Panc1 (cell line): ENCODE measurements at regions not wholly inside any gene's neighbourhood (a gene's known extent, or its start where the extent isn't known, plus 50 kb on each side); places are given as distances from the start of the nearest gene placed in this dataset.

Experiments
- ATAC-seq: fragments of 200-7000 bp; cut with Tn5 transposase; 2 replicates; pipeline ENCODE4 v1.9.1; 2020; ENCODE audit warnings: mild to moderate bottlenecking, moderate library complexity
- BruUV-seq: library from RNA; stranded (reverse); fragments of 400-500 nt; replicated peaks from 2 replicates; lab custom pipeline; 2021; lab: Mats Ljungman, UMichigan
- CTCF ChIA-PET: fragments of 300-600 bp; sonication (Branson Sonifier 250); formaldehyde crosslinking; loops from one replicate; lab custom pipeline; 2022; ENCODE audit warnings: antibody characterized with exemption; lab: Charles Lee
- POLR2A ChIA-PET: fragments of 300-600 bp; sonication (Branson Sonifier 250); formaldehyde crosslinking; loops from one replicate; lab custom pipeline; 2022; ENCODE audit warnings: antibody characterized with exemption; lab: Charles Lee
- DNase-seq: peaks from one replicate; pipeline ENCODE4 v3.0.0-alpha.2; 2010; ENCODE audit warnings: low read depth, low spot score
- H3K27ac ChIP-seq: 2 replicates; pipeline ENCODE4 v1.5.1; 2011; ENCODE audit warnings: mild to moderate bottlenecking, low read length, inconsistent platforms
- H3K27me3 ChIP-seq: fragments of 200-500 bp; sonication (Bioruptor generic); 2 replicates; pipeline ENCODE4 v1.6.0; 2014; ENCODE audit warnings: low read length, inconsistent platforms; ENCODE audit not compliant: control insufficient read depth, insufficient read depth
- H3K36me3 ChIP-seq: fragments of 200-500 bp; sonication (Bioruptor generic); 2 replicates; pipeline ENCODE4 v1.5.1; 2014; ENCODE audit warnings: inconsistent platforms, mild to moderate bottlenecking, low read length, moderate library complexity; ENCODE audit not compliant: control insufficient read depth, insufficient read depth
- H3K4me1 ChIP-seq: 2 replicates; pipeline ENCODE4 v1.5.1; 2011; ENCODE audit warnings: inconsistent platforms, mild to moderate bottlenecking, low read length, moderate library complexity; ENCODE audit not compliant: control insufficient read depth, insufficient read depth
- H3K4me3 ChIP-seq, 2 experiments: 2 replicates each; pipeline ENCODE4 v1.5.1; 2011 to 2012; ENCODE audit warnings: low read depth in 2 of 2, low read length in 2 of 2, mild to moderate bottlenecking in 2 of 2, inconsistent platforms in 1 of 2, moderate library complexity in 1 of 2
- H3K9me3 ChIP-seq: fragments of 200-500 bp; sonication (Bioruptor generic); 2 replicates; pipeline ENCODE4 v1.5.1; 2014; ENCODE audit warnings: low read depth, mild to moderate bottlenecking, inconsistent platforms, low read length, moderate library complexity; ENCODE audit not compliant: control insufficient read depth, insufficient read depth
- CTCF ChIP-seq: fragments of 450-650 bp; IDR thresholded peaks from 2 replicates; pipeline ENCODE4 v1.5.1; 2017; ENCODE audit warnings: mild to moderate bottlenecking
- POLR2AphosphoS5 ChIP-seq: IDR thresholded peaks from 2 replicates; pipeline ENCODE4 v1.6.1; 2012; ENCODE audit warnings: mild to moderate bottlenecking, low read depth, low read length, moderate library complexity
- REST ChIP-seq, 2 experiments: IDR thresholded peaks; 2 replicates each; pipeline ENCODE4 v1.6.1; 2011 to 2012; ENCODE audit warnings: low read depth in 2 of 2, control low read depth in 1 of 2, low read length in 1 of 2, mild to moderate bottlenecking in 1 of 2, moderate library complexity in 1 of 2; ENCODE audit not compliant: insufficient read depth in 1 of 2
- SIN3A ChIP-seq: IDR thresholded peaks from 2 replicates; pipeline ENCODE4 v1.6.1; 2012; ENCODE audit warnings: low read depth, mild to moderate bottlenecking, low read length, moderate library complexity, borderline replicate concordance; ENCODE audit not compliant: insufficient read depth
- TCF7L2 ChIP-seq: IDR thresholded peaks from 2 replicates; pipeline ENCODE4 v1.6.1; 2011; ENCODE audit warnings: mild to moderate bottlenecking, low read depth, low read length, inconsistent platforms
- in situ Hi-C: cut with HindIII; loops from 2 replicates; pipeline ENCODE4 v1.10.0; 2016; ENCODE audit warnings: low sequenced_read_pairs, low pct_unique_long_range_greater_than_20kb
- intact Hi-C: fragments of 100-400 bp; cut with micrococcal nuclease; formaldehyde crosslinking; loops from one replicate; pipeline ENCODE4 v1.10.0; 2022; ENCODE audit not compliant: unreplicated experiment

GRCh38 chr1:5725855-5726585 lies 266.2 kb downstream of the NPHP4 start:
- TF ChIP-seq REST (IDR thresholded peaks at IDR 0.05; ENCODE audit: insufficient read depth in 1 of 2, low read depth in 2 of 2, low read length in 1 of 2), result no peak
- TF ChIP-seq TCF7L2, result no peak
- no peak for TF ChIP-seq POLR2AphosphoS5
- no peak for TF ChIP-seq CTCF
- no peak for TF ChIP-seq SIN3A
- no peak overlapping the region for H3K27ac ChIP-seq
- ATAC-seq (no peak), DNase-seq (no peak)
- POLR2A ChIA-PET, result no interaction called here
- no peaks in the 10 kb centered on the region for H3K36me3 ChIP-seq
- CTCF ChIA-PET, result no interaction called here
- no peaks in the 10 kb centered on the region for H3K4me1 ChIP-seq
- BruUV-seq, result no TSS peak
- H3K4me3 ChIP-seq, result no peak overlapping the region
- H3K27me3 ChIP-seq, result no peaks in the 10 kb centered on the region
- no peaks in the 10 kb centered on the region for H3K9me3 ChIP-seq
- in situ Hi-C loops (no loop called here), intact Hi-C loops (no loop called here)

- H3K36me3 ChIP-seq, result no peaks in the 10 kb centered on the region
- no peaks in the 10 kb centered on the region for H3K4me1 ChIP-seq
- no peak overlapping the region for H3K27ac ChIP-seq
- CTCF ChIA-PET, result no interaction called here
- BruUV-seq, result no TSS peak
- POLR2A ChIA-PET, result no interaction called here
- no peak for DNase-seq
- in situ Hi-C loops (no loop called here), intact Hi-C loops (no loop called here)
- no peak overlapping the region for H3K4me3 ChIP-seq
- H3K27me3 ChIP-seq, result no peaks in the 10 kb centered on the region
- ATAC-seq, result no peak
- TF ChIP-seq TCF7L2 (no peak), POLR2AphosphoS5 (no peak), REST (IDR thresholded peaks at IDR 0.05; ENCODE audit: insufficient read depth in 1 of 2, low read depth in 2 of 2, low read length in 1 of 2) (no peak), CTCF (no peak), SIN3A (no peak)
- H3K9me3 ChIP-seq, result no peaks in the 10 kb centered on the region
These were observed 266.8 kb downstream of the NPHP4 start for GRCh38 chr1:5725406-5725805.
